K562 (cell line): ENCODE measurements at regions not wholly inside any gene's neighbourhood (a gene's known extent, or its start where the extent isn't known, plus 50 kb on each side); places are given as distances from the start of the nearest gene placed in this dataset.
"Not testable (repeated sequence)": the region's sequence is repeated elsewhere in the genome, so short reads cannot be mapped to it uniquely, and the experiment has no call there.

Source experiments
- ATAC-seq: fragments of 200-7000 bp; cut with Tn5 transposase; 3 replicates; pipeline ENCODE4 v1.9.1; 2020; ENCODE audit warnings: moderate library complexity
- BruUV-seq: library from RNA; stranded (reverse); fragments of 400-500 nt; replicated peaks from 2 replicates; lab custom pipeline; 2021; lab: Mats Ljungman, UMichigan
- CTCF ChIA-PET: fragments of 300-600 bp; formaldehyde crosslinking; extraction: SDS; loops from one replicate; lab custom pipeline; 2021; ENCODE audit warnings: low intra/inter-chr PET ratio; lab: Yijun Ruan, JAX
- POLR2A ChIA-PET: fragments of 300-600, 350-650 bp; sonication (Branson Sonifier 250); formaldehyde crosslinking; extraction: SDS; loops from one replicate; lab custom pipeline; 2021; ENCODE audit warnings: antibody characterized with exemption, inconsistent platforms; lab: Yijun Ruan, JAX
- DNase-seq, 4 experiments: peaks; one replicate each; pipeline versions ENCODE4 v3.0.0 to v3.0.0-alpha.2; 2011 to 2018; ENCODE audit warnings: low spot score in 3 of 4, mixed read lengths in 3 of 4; ENCODE audit errors: extremely low read depth in 1 of 4
- FAIRE-seq: peaks from 2 replicates; lab custom pipeline; 2011; peaks lifted over from hg19 to GRCh38; lab: Jason Lieb, UNC
- H2AFZ ChIP-seq: 2 replicates; pipeline ENCODE4 v1.6.0; 2011; ENCODE audit warnings: low read depth, low read length, control low read depth, inconsistent platforms
- H3K27ac ChIP-seq: fragments of 200-600 bp; 3 replicates; pipeline ENCODE4 v1.8.0; 2011; ENCODE audit warnings: low read depth, mild to moderate bottlenecking, control low read depth, inconsistent platforms, low read length, moderate library complexity, mixed read lengths; ENCODE audit errors: extremely low read depth
- H3K27me3 ChIP-seq, 2 experiments: fragments of 300-600 bp in 1 of 2; 2 replicates in 1 of 2; 3 replicates in 1 of 2; pipeline versions ENCODE4 v1.6.0 to v1.8.0; 2011; ENCODE audit warnings: inconsistent platforms in 2 of 2, low read length in 2 of 2, mild to moderate bottlenecking in 1 of 2, mixed read lengths in 1 of 2, moderate library complexity in 1 of 2; ENCODE audit not compliant: control insufficient read depth in 2 of 2, insufficient read depth in 2 of 2
- H3K36me3 ChIP-seq: fragments of 300-600 bp; 3 replicates; pipeline ENCODE4 v1.8.0; 2011; ENCODE audit warnings: mild to moderate bottlenecking, low read length, inconsistent platforms; ENCODE audit not compliant: control insufficient read depth, insufficient read depth
- H3K4me1 ChIP-seq, 2 experiments: fragments of 200-600 bp in 1 of 2; replicated peaks in 1 of 2; 2 replicates in 1 of 2; 3 replicates in 1 of 2; pipeline versions ENCODE4 v1.5.1 to v1.8.0; 2011; ENCODE audit warnings: inconsistent platforms in 2 of 2, low read length in 2 of 2, mild to moderate bottlenecking in 1 of 2, mixed read lengths in 1 of 2, moderate library complexity in 1 of 2; ENCODE audit not compliant: control insufficient read depth in 2 of 2, insufficient read depth in 2 of 2
- H3K4me2 ChIP-seq: 2 replicates; pipeline ENCODE4 v1.6.1; 2011; ENCODE audit warnings: low read length, control low read depth, inconsistent platforms, mixed read lengths; ENCODE audit not compliant: insufficient read depth
- H3K4me3 ChIP-seq: fragments of 200-600 bp; sonication (generic), shearing (Covaris generic); 2 replicates; pipeline ENCODE4 v1.5.1; 2016; ENCODE audit warnings: control low read depth, inconsistent platforms
- H3K79me2 ChIP-seq: fragments of 200-600 bp; 3 replicates; pipeline ENCODE4 v1.8.0; 2011; ENCODE audit warnings: low read length, inconsistent platforms; ENCODE audit not compliant: control insufficient read depth, insufficient read depth
- H3K9ac ChIP-seq, 2 experiments: 2 replicates each; pipeline versions ENCODE4 v1.6.0 to v1.6.1; 2011; ENCODE audit warnings: low read depth in 2 of 2, low read length in 2 of 2, control low read depth in 1 of 2, inconsistent platforms in 1 of 2, mild to moderate bottlenecking in 1 of 2, mixed read lengths in 1 of 2; ENCODE audit not compliant: insufficient read depth in 1 of 2
- H3K9me1 ChIP-seq: one replicate; pipeline ENCODE4 v1.6.0; 2011; ENCODE audit warnings: inconsistent platforms, mild to moderate bottlenecking, low read length, moderate library complexity; ENCODE audit not compliant: control insufficient read depth, insufficient read depth
- H3K9me3 ChIP-seq: replicated peaks from 2 replicates; pipeline ENCODE4 v1.5.1; 2011; ENCODE audit warnings: low read depth, low read length, inconsistent platforms; ENCODE audit not compliant: control insufficient read depth, insufficient read depth
- H4K20me1 ChIP-seq: replicated peaks from 2 replicates; pipeline ENCODE4 v1.6.1; 2011; ENCODE audit warnings: low read length, inconsistent platforms, mixed read lengths; ENCODE audit not compliant: control insufficient read depth, insufficient read depth
- WGBS: fragments of 100-300 bp; shearing (Covaris generic); methylation state at CpG from one replicate; pipeline ENCODE4 v1.1.6; 2016; ENCODE audit warnings: low coverage, mixed read lengths; ENCODE audit not compliant: insufficient coverage; ENCODE audit errors: missing lambda C conversion rate; 5-methylcytosine and 5-hydroxymethylcytosine counted together
- in situ Hi-C: fragments of 300-500 bp; cut with MboI; formaldehyde crosslinking; loops from 4 replicates; pipeline ENCODE4 v1.15.0; 2018; ENCODE audit warnings: inconsistent platforms, mixed read lengths
- intact Hi-C: fragments of 100-400 bp; cut with micrococcal nuclease; formaldehyde crosslinking; loops from 2 replicates; pipeline ENCODE4 v1.14.2; 2022

- in situ Hi-C loops, FAIRE-seq, H3K4me3 ChIP-seq, H3K4me1 ChIP-seq, intact Hi-C loops, DNase-seq, H3K36me3 ChIP-seq, H2AFZ ChIP-seq, H3K4me2 ChIP-seq, H3K27me3 ChIP-seq, BruUV-seq, POLR2A ChIA-PET, H3K9me1 ChIP-seq, H3K9me3 ChIP-seq, ATAC-seq, H3K27ac ChIP-seq, H3K79me2 ChIP-seq, CTCF ChIA-PET, H4K20me1 ChIP-seq, H3K9ac ChIP-seq: not testable (repeated sequence)
- 17% methylated on average over 2 of the region's 7 CpGs for WGBS
Observed at GRCh38 chr2:87093252-87093651, 71.6 kb upstream of the PLGLB1 start.

- H3K27ac ChIP-seq, H3K4me2 ChIP-seq, H3K9me3 ChIP-seq, FAIRE-seq, in situ Hi-C loops, H2AFZ ChIP-seq, POLR2A ChIA-PET, H3K4me1 ChIP-seq, H3K9ac ChIP-seq, H4K20me1 ChIP-seq, intact Hi-C loops, H3K27me3 ChIP-seq, H3K79me2 ChIP-seq, H3K4me3 ChIP-seq, BruUV-seq, H3K36me3 ChIP-seq, H3K9me1 ChIP-seq, CTCF ChIA-PET, ATAC-seq: not testable (repeated sequence)
- peak in 1 of 4 experiments; percentile 0 for DNase-seq
- 2% methylated on average over 6 of the region's 12 CpGs for WGBS
Observed at GRCh38 chr2:87093937-87094529, 72.4 kb upstream of the PLGLB1 start.

GRCh38 chr2:87095804-87096203, 74.2 kb upstream of the PLGLB1 start:
- H3K9ac ChIP-seq, BruUV-seq, ATAC-seq, H3K9me3 ChIP-seq, H3K4me3 ChIP-seq, in situ Hi-C loops, H3K4me2 ChIP-seq, POLR2A ChIA-PET, intact Hi-C loops, CTCF ChIA-PET, H3K9me1 ChIP-seq, H3K4me1 ChIP-seq, H4K20me1 ChIP-seq, FAIRE-seq, DNase-seq, H3K36me3 ChIP-seq, H2AFZ ChIP-seq, H3K27me3 ChIP-seq, H3K27ac ChIP-seq, H3K79me2 ChIP-seq: not testable (repeated sequence)

- CTCF ChIA-PET, H2AFZ ChIP-seq, H3K9me1 ChIP-seq, H3K9ac ChIP-seq, in situ Hi-C loops, POLR2A ChIA-PET, H4K20me1 ChIP-seq, H3K27ac ChIP-seq, H3K27me3 ChIP-seq, H3K4me1 ChIP-seq, intact Hi-C loops, FAIRE-seq, ATAC-seq, BruUV-seq, H3K36me3 ChIP-seq, H3K9me3 ChIP-seq, H3K4me2 ChIP-seq, DNase-seq, H3K4me3 ChIP-seq, H3K79me2 ChIP-seq: not testable (repeated sequence)
- 5% methylated on average over 3 of the region's 5 CpGs for WGBS
Observed at GRCh38 chr2:87128761-87129553, 107.3 kb upstream of the PLGLB1 start.
